Transverse colon (tissue), 4 donors: ENCODE measurements at regions not wholly inside any gene's neighbourhood (a gene's known extent, or its start where the extent isn't known, plus 50 kb on each side); places are given as distances from the start of the nearest gene placed in this dataset.

Source experiments
- DNase-seq: peaks from one replicate; pipeline ENCODE4 v3.0.0-alpha.2; 2019
- H3K27ac ChIP-seq, 4 donors: fragments of 200-600 bp; sonication (generic); 2 replicates each; pipeline ENCODE4 v1.5.1; 2016 to 2018; ENCODE audit warnings: inconsistent platforms in 4 of 4
- H3K27me3 ChIP-seq: fragments of 200-600 bp; sonication (generic); 2 replicates; pipeline ENCODE4 v1.5.1; 2017; ENCODE audit warnings: inconsistent platforms
- H3K36me3 ChIP-seq, 4 donors: fragments of 200-600 bp; sonication (generic); 2 replicates each; pipeline ENCODE4 v1.5.1; 2017 to 2019; ENCODE audit warnings: inconsistent platforms in 4 of 4
- H3K4me1 ChIP-seq, 4 donors: fragments of 200-600 bp; sonication (generic); 2 replicates each; pipeline ENCODE4 v1.5.1; 2017 to 2020; ENCODE audit warnings: inconsistent platforms in 4 of 4
- H3K4me3 ChIP-seq, 4 donors: fragments of 200-600 bp; sonication (generic); 1 replicate in 1 of 4; 2 replicates in 3 of 4; pipeline versions ENCODE4 v1.5.1 to v1.6.1; 2017 to 2019; ENCODE audit warnings: inconsistent platforms in 4 of 4
- H3K9me3 ChIP-seq, 2 donors: fragments of 200-600 bp; sonication (generic); 2 replicates each; pipeline ENCODE4 v1.5.1; 2017 to 2019; ENCODE audit warnings: inconsistent platforms in 2 of 2
- EP300 ChIP-seq: sonication (generic); formaldehyde crosslinking; IDR thresholded peaks from one replicate; pipeline ENCODE4 v1.6.1; 2017; ENCODE audit warnings: antibody characterized with exemption, low read depth
- POLR2A ChIP-seq: fragments of 450-650 bp; IDR thresholded peaks from one replicate; pipeline ENCODE4 v1.6.1; 2016; ENCODE audit warnings: antibody characterized with exemption, mild to moderate bottlenecking, moderate library complexity
- POLR2AphosphoS5 ChIP-seq, 3 donors: sonication (generic); formaldehyde crosslinking; IDR thresholded peaks; one replicate each; pipeline ENCODE4 v1.6.1; 2016; ENCODE audit warnings: antibody characterized with exemption in 3 of 3
- WGBS, 2 donors: methylation state at CpG; one replicate each; pipeline ENCODE4 v1.1.5; 2018; ENCODE audit warnings: low coverage in 1 of 2; 5-methylcytosine and 5-hydroxymethylcytosine counted together
- in situ Hi-C, 4 donors: fragments of 200-750 bp; cut with MboI; loops; one replicate each; pipeline versions ENCODE4 v1.15.0 to v1.15.1; 2017; ENCODE audit warnings: low sequenced_read_pairs in 3 of 4, low pct_ligation_motif_present in 1 of 4, low pct_unique_long_range_greater_than_20kb in 1 of 4
- intact Hi-C: fragments of 100-400 bp; cut with DNase I; formaldehyde crosslinking; loops from one replicate; pipeline ENCODE4 v1.15.1; 2023; ENCODE audit warnings: low total_unique reads
- TF ChIP-seq, protein P1 (sequence below), 5 experiments: fragments of 200-600 bp in 3 of 5; fragments of 450-650 bp in 2 of 5; sonication (generic) in 3 of 5; IDR thresholded peaks; 1 replicate in 2 of 5; 2 replicates in 3 of 5; pipeline ENCODE4 v1.5.1; 2016 to 2017; ENCODE audit warnings: antibody characterized with exemption in 5 of 5, inconsistent platforms in 3 of 5, mild to moderate bottlenecking in 2 of 5, moderate library complexity in 1 of 5

DNA sequence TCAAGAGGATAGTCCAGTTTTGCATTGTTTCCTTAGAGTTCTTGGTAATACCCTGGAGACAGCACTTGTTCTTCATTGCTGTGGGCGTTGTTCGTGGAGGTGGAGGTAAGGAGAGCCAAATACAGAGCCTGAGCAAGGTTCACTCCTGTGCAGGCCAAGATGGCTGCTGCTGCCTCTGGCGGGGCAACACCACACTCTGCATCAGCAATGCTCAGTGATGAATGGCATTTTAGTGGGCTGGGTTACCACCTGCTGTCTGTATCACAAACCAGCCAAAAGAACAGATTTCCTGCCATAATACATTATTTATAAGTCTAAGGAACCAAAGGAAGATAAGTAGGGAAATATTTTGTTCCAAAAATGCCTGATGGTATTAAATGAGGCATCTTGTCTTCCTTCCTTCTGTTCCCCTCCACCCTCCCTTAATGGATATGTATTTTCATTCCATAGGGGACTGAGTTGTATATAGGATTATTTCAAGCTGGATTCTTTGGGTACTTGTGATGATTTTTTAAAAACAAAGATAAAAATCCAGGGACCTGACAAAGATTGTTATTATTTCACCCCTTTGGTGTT is 61.6 kb upstream of the LIMCH1 start:
- Histone ChIP-seq H3K4me1 (no peaks in the 10 kb centered on the region), H3K27me3 (no peaks in the 10 kb centered on the region), H3K4me3 (no peak overlapping the region), H3K36me3 (no peaks in the 10 kb centered on the region), H3K9me3 (no peaks in the 10 kb centered on the region), H3K27ac (no peak overlapping the region)
- intact Hi-C loops: no loop called here
- 84 to 90% methylated on average over 2 to 3 of the region's 3 CpGs for WGBS, 2 donors
- in situ Hi-C loops: no loop called here
- TF ChIP-seq, protein P1, sequence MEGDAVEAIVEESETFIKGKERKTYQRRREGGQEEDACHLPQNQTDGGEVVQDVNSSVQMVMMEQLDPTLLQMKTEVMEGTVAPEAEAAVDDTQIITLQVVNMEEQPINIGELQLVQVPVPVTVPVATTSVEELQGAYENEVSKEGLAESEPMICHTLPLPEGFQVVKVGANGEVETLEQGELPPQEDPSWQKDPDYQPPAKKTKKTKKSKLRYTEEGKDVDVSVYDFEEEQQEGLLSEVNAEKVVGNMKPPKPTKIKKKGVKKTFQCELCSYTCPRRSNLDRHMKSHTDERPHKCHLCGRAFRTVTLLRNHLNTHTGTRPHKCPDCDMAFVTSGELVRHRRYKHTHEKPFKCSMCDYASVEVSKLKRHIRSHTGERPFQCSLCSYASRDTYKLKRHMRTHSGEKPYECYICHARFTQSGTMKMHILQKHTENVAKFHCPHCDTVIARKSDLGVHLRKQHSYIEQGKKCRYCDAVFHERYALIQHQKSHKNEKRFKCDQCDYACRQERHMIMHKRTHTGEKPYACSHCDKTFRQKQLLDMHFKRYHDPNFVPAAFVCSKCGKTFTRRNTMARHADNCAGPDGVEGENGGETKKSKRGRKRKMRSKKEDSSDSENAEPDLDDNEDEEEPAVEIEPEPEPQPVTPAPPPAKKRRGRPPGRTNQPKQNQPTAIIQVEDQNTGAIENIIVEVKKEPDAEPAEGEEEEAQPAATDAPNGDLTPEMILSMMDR (IDR thresholded peaks at IDR 0.05): no peak
- TF ChIP-seq POLR2AphosphoS5 (IDR thresholded peaks at IDR 0.05): no peak
- TF ChIP-seq EP300: no peak
- TF ChIP-seq POLR2A: no peak
- no peak for DNase-seq

DNA sequence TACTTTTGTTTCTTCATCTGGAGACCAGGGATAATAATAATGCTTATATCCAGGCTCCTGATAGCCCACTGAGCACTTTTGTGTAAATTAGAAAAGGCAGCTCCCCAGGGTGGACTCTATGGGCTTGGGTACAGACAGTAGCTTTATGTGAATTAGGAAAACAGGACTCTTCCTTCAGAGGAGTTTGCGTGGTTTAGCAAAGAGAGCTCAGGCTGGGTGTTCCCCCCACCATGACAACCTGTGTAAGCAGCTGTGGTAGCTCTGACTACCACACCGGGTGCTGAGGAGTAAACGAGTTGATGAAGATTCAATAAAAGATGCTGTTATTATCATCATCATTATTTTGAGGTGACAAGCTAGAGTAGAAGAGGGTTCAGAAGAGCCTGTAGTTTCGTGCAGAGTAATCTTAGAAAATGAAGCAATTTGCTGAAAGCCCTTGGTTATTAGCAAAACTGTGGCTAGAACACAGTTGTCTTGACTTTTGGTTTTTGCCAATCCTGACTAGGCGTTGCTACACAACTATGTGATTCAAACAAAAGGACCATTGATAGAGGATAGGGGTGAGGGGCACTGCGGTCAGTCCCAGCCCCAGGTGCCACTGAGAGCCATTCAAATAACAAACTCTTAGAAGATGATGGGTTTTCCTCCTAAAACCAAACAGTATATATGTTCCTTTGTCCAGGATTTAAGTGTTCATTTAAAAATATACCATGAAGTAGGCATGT is 60.6 kb upstream of the LIMCH1 start:
- TF ChIP-seq POLR2A (no peak), EP300 (no peak), POLR2AphosphoS5 (IDR thresholded peaks at IDR 0.05) (no peak)
- TF ChIP-seq, protein P1 (IDR thresholded peaks at IDR 0.05): no peak
- no peaks in the 10 kb centered on the region for H3K4me1 ChIP-seq
- H3K4me3 ChIP-seq: no peak overlapping the region
- no peaks in the 10 kb centered on the region for H3K9me3 ChIP-seq
- in situ Hi-C loops: no loop called here
- H3K27ac ChIP-seq: no peak overlapping the region
- no peaks in the 10 kb centered on the region for H3K36me3 ChIP-seq
- intact Hi-C loops: no loop called here
- DNase-seq: no peak
- 80% methylated on average over 4 to 6 of the region's 6 CpGs for WGBS, 2 donors
- H3K27me3 ChIP-seq: no peaks in the 10 kb centered on the region

DNA sequence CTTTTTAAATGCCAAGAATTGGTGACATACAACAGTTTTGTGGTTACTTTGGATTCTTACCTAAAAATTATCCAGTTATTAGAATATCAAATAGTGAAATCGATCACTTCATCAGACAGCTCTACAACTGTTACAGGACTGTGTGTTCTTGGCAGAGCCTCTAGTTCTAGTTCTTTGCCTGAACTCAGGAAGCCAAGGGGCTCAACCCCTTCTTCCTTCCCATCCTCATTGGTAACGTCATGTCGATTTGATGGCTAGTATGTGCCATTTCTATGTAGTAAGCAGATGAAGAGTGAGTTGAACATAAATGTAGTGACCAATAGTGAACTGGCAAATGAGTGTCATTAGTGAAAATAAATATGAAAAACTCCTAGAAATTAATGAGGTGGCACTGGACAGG is 59.4 kb upstream of the LIMCH1 start:
- Histone ChIP-seq H3K36me3 (no peaks in the 10 kb centered on the region), H3K27me3 (no peaks in the 10 kb centered on the region), H3K4me1 (no peaks in the 10 kb centered on the region), H3K9me3 (no peaks in the 10 kb centered on the region), H3K4me3 (no peak overlapping the region), H3K27ac (no peak overlapping the region)
- TF ChIP-seq, protein P1 (IDR thresholded peaks at IDR 0.05): no peak
- no peak for TF ChIP-seq EP300
- no peak for TF ChIP-seq POLR2A
- no peak for TF ChIP-seq POLR2AphosphoS5 (IDR thresholded peaks at IDR 0.05)
- WGBS, 2 donors: 88 to 95% methylated on average over 3 of the region's 3 CpGs
- in situ Hi-C loops: no loop called here
- no peak for DNase-seq
- intact Hi-C loops: no loop called here

DNA sequence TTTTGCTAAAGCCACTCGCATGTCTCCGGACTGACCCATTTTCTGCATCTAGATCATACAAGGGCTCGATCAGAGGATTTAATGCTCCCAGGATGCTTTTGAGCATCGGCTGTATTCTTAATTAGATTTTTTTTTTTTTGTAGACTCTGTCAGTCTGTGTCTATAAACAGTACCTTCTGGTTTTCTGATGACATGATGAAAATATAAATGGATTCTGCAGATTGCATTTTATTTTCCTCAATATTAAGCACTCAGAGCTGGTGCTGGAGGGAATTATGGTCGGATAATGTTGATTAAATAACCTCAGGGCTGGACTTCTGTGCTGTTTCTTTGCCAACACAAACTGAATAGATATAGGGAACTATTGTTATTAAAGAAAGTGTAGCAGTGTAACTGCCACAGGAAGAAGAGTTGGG is 57.1 kb upstream of the LIMCH1 start:
- 78 to 80% methylated on average over 4 to 5 of the region's 5 CpGs for WGBS, 2 donors
- in situ Hi-C loops: no loop called here
- Histone ChIP-seq H3K9me3 (no peaks in the 10 kb centered on the region), H3K27ac (no peak overlapping the region), H3K27me3 (no peaks in the 10 kb centered on the region), H3K4me1 (no peaks in the 10 kb centered on the region), H3K4me3 (no peak overlapping the region), H3K36me3 (no peaks in the 10 kb centered on the region)
- TF ChIP-seq POLR2A (no peak), POLR2AphosphoS5 (IDR thresholded peaks at IDR 0.05) (no peak), EP300 (no peak)
- TF ChIP-seq, protein P1 (IDR thresholded peaks at IDR 0.05): no peak
- intact Hi-C loops: no loop called here
- DNase-seq: no peak
